GM19351 (cell line): ENCODE measurements at regions not wholly inside any gene's neighbourhood (a gene's known extent, or its start where the extent isn't known, plus 50 kb on each side); places are given as distances from the start of the nearest gene placed in this dataset.
A peak's percentile ranks its signal among the peaks of the same experiment; 100 is the strongest.

Source experiments
- ATAC-seq: cut with Tn5 transposase; IDR thresholded peaks from one replicate; pipeline ENCODE4 v1.9.1; 2021; ENCODE audit warnings: mild to moderate bottlenecking, moderate library complexity; ENCODE audit not compliant: unreplicated experiment

DNA sequence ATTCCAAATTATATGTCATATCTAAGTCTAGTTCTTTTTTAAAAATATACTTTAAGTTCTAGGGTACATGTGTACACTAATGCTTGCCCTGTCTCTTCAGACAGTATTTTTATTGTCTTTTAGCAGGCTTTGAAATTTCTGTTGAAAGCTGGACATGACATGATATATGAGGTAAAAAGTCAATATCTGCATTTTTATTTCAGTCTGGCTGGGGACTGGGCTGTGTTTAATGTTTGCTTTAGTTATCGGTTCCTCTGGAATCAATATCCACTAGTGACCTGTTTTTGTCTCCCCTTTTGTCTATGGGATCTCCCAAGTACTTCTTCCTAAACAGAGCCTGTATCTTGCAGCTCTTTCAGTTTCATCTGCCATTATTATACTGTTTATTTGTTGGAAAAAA, 786.2 kb upstream of the GJE1 start:
- no peak for ATAC-seq

DNA sequence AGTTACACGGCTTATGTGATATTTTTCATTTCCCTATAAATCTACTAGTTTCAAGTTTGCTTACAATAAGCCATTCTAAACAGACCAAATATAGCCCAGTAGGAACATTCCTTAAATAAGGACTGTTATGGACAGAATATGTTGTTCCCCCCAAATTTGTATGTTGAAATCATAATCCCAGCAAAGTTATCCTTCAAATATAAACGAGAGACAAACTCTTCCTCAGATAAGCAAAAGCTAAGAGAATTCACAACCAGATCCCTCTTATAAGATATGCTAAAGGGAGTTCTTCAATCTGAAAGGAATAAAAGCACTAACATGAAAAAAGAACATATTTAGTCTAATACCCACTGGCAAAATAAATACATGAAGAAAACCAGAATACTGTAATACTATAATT, 795.5 kb upstream of the GJE1 start:
- ATAC-seq, result no peak

DNA sequence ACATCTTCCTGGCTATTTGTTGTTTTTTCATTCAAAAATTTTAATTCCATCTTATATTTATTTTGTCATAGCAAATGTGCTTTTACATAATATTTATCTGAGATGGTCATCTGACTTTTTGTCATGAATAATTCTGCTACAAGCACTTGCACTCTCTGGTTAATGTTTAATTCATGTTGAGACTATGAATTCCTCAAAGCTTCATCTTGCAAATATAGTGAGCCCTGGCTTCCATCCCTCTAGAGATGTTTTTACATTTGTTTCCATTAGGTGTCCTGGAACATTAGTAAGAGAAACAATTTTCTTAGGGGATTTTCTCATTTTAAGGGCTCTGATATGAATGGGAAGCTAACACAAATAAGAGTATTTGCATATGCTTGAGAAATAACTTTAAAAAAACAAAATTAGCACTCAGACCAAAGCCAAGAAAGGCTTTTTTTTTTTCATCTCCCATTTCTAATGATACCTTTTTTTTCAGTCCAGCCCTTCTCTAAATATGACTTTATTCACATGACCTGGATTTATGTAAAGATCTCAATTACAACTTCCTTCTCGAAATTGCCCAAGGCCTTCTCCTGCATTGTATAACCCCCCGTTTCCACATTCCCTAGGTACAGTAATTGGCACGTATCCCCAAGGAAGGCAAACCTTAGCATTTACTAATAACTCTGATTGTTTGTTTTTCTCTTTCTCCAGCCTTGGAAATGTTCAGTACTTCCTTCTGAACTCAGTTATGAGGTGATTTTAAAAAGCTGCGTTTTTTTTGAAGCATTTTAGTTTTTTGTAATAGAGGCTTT, 797.0 kb upstream of the GJE1 start:
- no peak for ATAC-seq

DNA sequence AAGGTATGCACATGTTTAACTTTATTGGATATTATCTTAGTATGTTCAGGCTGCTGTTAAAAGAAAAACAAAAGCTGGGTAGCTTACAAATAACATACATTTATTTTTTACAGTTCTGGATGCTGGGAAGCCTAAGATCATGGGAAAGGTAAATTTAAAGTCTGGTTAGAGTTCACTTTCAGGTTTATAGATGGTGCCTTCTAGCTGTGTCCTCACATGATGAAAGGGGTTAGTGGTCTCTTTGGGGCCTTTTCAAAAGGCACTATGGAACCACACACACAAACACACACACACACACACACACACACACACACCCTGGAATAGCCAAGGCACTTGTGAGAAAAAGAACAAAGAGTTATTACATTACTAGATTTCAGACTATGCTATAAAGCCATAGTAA, 805.8 kb upstream of the GJE1 start:
- ATAC-seq, result no peak

DNA sequence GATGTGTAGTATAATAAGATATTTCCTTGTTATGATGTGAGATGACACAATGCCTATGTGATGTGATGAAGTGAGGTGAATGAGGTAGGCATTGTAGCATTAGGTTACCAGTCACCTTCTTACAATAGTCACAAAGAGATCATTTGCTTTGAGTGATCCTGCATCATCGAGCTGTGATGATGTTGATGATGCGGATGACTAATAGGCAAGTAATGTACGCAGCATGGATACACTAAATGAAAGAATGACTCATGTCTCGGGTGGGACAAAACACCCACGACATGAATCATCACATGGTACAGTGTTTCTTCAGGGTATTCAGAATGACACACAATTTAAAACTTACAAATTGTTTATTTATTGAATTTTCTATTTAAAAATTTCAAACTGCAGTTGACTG, 806.3 kb upstream of the GJE1 start:
- ATAC-seq, result peak; percentile 63

DNA sequence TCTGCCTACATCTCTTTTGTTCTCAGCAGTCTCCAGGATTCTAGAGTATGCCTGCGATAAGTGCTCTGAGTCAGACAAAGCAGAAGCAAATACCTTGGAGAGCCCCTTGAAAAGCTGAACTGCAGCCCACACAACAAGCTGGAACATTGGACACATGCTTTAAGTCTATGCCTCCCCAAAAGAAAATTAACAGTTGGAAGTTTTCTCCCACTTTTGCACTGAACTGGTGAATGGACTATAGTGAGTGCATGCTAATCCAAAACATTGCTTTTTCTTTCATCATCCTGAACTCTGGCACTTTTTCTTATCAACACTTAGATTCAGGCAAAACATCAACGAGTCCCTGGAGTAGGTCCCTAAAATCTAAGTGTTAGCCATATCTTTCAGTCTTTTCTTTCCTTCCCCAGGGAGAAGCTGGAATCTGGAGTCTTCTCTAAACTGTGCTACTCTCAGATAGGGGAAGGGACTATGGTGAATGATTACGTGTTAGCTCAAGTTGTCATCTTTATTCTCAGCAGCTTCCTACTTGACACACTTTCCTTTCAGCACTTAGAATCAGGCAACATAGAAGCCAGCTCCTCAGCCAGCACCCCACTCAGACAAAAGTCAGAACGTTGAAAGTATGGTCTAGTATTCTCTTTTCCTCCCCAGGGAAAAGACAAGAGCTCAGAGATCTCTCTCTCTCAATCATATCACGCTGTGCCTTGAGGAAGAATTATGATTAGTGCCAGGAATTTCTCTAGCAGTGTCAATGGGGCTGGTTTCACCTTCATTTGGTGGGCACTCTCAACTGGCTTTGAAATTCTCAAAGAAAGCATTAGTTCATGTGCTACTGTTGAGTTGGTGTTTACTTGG, 811.0 kb upstream of the GJE1 start:
- ATAC-seq, result no peak

DNA sequence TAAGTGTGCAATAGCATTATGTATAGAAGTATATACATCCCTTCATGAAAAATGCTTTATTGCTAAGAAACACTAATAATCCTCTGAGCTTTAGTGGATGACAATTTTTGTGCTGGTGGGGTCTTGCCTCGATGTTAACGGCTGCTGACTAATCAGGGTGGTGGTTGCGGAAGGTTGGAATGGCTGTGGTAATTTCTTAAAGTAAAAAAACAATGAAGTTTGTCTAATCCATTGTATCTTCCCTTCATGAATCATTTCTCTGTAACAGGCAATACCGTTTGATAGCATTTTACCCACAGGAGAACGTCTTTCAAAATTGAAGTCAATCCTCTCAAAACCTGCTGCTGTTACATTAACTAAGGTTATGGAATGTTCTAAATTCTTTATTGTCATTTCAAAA, 816.5 kb upstream of the GJE1 start:
- ATAC-seq, result no peak

DNA sequence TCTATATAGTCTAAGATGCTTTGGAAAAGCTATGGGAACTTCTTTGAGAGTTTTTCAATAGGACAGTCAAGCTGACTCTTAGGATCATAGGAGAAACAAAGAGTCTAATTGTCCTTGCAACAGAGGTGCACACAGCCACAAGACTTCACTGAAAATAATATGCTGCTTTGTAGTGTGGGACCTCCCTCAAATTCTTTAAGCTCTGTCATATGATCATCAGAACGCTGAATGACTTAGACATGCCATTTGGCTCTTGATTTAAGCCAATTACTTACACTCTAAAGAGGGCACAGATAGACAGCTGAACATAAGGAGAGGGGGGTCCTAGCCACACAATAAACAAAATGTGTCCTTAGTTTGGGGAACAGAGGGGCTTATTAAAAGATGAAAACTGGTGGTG, 818.7 kb upstream of the GJE1 start:
- ATAC-seq, result no peak

DNA sequence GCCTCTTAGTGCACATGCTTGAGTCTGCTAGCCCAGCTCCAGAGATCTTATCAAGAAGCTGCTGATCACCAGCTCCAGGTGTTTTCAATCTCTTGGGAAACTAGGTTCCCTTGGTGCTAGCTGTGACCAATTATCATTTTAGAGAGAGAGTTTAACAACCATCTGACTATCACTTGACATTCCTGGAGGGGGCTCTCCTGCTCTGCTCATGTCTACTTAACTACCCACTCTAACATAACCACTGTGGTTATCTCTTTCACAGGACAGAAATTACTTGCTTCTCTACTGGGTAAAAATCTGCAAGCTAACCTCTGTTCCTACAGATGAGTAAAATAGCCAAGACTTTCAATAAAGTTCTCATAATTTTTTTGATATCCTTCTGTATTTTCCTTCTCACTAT, 823.4 kb upstream of the GJE1 start:
- peak; percentile 59 for ATAC-seq

DNA sequence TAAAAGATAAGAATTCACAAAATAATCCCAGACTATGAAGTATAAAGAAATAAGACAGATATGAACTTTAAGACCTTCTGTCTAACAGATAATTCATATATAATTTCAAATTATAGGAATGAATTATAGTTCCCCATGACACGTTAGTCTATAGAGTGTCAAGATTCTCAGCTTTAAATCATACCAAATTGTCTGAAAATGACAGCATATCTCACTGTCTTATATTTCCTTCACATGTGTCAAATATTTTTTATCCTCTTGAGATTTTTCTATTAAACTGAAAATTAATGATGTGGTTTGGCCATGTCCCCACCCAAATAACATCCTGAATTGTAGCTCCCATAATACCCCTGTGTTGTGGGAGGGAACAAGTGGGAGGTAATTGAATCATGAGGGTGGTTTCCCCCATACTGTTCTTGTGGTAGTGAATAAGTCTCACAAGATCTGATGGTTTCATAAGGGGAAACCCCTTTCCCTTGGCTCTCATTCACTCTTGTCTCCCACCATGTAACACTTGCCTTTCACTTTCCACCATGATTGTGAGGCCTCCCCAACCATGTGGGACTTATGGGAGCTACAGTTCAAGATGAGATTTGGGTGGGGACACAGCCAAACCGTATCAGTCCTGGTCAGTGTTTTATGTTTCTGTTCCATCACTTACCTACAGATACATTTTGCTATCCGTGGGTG, 825.3 kb upstream of the GJE1 start:
- no peak for ATAC-seq

DNA sequence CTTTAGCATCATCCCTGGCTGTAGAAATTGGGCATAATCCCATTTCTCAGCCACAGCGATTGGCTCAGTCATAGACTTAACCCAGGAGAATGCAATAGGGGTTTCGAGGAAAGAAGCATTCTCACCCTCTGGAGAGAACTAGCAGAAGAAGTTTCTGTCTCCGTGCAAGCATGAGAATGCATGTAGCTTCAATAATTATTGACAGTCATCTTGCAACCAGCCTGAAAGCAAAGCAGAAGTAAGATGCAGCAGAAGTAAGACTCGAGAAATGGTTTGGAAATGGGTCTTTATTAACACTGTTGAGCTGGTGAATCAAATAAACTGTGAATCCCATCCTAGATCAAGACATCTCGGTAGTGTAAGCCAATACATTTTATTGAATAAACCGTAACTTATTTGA, 828.8 kb upstream of the GJE1 start:
- ATAC-seq, result no peak

DNA sequence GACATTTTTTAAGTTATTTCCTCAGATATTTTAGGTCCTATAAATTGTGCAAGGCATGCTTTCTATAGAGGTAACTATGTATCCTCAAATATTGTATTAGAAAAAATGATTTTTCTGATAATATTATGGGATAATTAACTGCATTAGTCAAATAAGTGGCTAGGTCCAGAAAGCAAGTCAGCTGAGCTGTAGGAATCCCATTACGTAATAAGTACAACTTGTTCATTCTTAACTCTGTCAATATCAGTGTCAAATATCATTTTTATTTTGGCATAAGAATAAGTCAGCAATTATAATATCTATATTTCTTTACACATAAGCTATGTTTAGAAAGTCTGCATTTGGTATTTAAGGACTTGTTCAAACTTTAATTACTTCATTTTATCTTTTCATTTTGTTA, 830.9 kb upstream of the GJE1 start:
- no peak for ATAC-seq

DNA sequence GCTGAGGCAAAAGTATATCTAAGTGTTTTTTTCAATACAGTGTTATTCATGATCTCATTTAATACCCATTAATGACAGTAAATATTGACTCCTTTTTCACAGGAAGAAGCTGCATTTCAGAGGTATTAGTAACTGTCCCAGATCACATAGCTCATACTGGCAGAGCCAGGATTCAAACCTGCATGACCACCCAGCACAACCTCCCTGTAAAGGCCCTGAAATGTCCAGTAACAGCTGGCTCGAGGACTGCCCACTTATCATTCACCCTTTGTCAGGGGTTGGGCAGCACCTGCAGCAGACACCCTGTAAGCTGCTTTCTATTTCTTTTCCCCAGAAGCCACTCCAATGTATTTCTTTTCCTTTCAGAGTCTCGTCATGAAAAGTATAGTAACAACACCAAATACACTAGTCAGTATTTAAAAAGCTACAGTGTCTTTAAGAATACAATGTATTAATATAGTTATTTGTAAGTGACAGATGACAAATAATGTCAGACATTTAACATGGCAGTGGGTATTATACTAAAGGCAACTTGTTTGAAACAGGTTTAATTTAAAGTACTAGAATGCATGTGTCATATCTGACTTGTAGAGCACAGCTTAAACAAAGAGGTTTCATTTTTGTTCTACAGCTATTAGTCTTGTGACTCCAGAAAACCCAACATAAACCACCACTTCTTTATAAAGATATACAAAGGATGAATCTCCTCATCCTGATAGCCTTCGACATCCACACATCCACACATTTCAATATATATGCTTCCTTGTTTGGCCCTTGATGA, 841.6 kb upstream of the GJE1 start:
- ATAC-seq, result no peak

DNA sequence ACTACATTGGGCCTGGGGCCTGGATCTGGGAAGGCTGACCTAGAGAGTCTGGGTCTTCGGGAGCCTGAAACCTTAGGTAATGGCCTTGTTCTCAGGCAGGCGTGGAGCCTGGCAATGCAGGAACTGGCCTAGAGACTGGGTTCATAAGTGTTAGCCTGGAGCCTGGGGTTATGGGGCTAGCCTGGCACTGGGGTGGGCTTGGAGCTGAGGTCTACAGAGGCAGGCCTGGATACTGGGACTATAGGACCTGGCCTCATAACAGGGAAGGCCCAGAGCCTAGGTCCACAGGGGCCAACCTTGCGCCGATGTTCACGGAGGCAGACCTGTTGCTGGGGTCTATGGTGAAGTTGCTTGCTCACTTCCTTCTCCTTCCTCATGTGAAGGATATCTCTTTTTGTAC, 843.8 kb upstream of the GJE1 start:
- ATAC-seq, result no peak

DNA sequence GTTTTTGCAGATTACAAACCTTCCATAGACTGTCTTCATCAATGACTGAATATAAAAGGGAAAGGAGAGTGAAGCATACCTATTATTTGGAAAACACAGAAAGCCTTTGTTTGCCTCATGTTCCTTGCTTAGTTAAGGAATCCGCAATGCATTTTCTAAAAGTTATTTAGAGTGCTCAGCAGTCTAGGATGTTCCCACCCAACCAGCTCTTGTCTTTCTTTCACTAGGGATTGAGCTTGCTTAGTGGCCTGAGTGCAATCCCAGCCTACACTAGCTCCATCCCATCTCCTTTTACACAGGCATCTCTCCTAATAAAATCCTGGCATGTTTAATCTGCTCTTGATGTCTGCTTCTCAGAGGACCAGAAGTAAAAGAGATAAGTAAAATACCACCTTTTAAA, 850.5 kb upstream of the GJE1 start:
- ATAC-seq, result no peak

DNA sequence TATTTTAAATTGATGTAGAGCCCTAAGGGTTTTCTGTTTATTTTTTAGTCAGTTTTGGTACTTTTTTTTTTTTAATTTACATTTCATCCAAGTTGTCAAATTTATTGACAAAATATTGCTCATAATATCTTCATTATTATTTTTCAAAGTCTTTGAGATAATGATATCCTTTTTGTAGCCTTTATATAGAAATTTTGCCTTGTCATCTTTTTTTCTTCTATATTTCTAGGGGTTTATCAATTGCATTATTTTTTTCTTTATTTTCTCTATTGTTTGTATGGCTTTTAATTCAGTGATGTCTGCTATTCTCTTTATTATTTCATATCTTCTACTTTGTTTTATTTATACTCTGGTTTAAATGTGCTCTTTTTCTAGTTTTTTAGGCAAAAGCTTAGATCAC, 863.0 kb upstream of the GJE1 start:
- no peak for ATAC-seq

DNA sequence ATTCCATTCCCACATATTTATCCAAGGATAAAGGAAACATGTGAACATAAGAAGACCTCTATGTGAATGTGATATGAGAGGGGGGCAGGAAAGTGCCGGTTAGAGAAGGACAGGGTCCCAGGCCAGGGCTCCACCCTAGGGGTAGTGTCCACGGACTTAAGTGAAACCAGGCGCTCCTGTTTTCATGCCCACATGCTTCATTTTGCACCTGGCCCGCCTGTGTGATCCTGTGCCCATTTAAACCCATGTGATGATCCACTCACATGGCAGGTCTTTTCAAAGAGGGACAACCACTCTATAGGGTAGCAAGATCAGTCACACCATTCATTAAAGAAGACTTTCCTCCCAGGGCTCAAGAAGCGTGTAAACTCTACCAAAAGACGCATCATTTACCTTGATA, 865.3 kb upstream of the GJE1 start:
- no peak for ATAC-seq

DNA sequence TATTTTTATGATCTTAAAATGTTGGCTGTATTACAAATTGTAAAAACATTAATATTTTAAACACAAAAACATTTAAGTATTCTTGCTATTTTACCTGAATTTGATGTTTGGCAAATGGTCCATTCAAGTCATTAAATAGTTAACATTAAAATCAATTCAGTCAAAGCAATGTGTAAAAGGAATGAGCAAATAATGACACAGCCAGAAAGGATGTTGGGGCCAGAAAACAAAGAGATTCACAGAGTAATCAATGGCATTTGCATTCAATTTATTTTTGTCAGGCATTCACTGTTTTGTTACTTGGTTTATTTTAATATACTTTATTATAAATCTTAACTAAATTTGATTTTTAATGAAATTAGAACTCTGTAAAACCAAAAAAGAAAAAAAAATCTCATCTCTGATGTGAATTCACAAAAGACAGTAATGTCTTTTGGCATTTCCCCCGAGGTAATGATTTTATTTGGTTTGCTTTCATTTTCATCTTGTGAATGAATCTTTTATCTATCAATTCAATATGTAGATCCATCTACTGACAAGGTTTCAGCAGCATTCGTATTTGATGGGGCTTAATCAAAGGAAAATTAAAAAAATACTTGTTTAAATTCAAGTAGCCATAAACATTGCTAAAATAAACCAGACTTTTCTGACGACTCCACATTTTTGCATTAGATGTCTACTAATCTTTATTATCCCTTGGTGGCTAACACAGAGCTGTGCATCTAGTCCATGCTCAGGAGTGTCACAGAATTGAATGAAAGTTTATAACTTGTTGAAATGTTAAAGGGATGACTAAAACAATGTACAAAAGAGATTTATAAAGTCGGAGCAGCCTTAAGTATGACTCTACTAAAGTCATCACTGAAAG, 866.7 kb upstream of the GJE1 start:
- ATAC-seq, result no peak

DNA sequence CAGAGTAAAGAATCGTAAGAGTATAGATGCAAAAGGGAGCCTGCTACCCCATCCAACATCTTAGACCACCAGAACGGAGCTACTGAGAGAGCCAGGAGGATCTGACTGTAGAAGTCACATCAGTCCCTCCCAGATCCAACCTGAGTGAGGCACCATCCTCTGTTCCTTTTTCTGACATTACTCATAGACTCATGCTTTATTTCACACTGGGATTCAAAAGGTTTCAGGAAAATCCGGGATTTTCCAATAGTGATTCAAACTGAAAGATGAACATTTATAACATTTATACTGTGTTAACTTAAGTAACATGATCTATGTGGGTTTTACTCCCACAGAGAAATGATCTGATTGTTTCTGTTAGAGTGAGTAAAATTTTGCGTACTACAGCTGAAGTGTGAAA, 868.6 kb upstream of the GJE1 start:
- ATAC-seq, result peak; percentile 43

DNA sequence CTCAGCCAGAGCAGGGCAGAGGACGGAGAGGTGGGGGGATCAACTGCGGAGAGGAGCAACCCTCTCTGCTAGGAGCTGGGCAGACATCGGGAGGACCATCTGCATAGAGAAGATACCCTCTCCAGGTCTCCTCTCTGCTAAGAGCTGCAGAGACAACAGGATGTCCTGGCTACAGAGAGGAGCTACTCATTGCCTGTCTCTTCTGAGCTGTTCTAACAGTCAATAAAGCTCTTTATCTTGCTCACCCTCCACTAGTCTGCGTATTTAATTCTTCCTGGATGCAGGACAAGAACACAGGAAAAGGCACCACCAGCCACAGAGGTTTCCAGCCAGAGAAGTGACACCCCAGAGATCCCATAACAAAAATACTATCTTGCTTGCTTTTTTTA, 871.1 kb upstream of the GJE1 start:
- no peak for ATAC-seq
